ENCODE measurements at regions not wholly inside any gene's neighbourhood (a gene's known extent, or its start where the extent isn't known, plus 50 kb on each side); places are given as distances from the start of the nearest gene placed in this dataset.
"Not testable (repeated sequence)": the region's sequence is repeated elsewhere in the genome, so short reads cannot be mapped to it uniquely, and the experiment has no call there.

GRCh38 chr2:43149482-43150107 is 76.8 kb downstream of the ZFP36L2 start:
- intact Hi-C loops (cut with micrococcal nuclease): no loop called here

GRCh38 chr2:43146083-43146482 is 80.3 kb downstream of the ZFP36L2 start:
- intact Hi-C loops (cut with micrococcal nuclease): no loop called here

DNA sequence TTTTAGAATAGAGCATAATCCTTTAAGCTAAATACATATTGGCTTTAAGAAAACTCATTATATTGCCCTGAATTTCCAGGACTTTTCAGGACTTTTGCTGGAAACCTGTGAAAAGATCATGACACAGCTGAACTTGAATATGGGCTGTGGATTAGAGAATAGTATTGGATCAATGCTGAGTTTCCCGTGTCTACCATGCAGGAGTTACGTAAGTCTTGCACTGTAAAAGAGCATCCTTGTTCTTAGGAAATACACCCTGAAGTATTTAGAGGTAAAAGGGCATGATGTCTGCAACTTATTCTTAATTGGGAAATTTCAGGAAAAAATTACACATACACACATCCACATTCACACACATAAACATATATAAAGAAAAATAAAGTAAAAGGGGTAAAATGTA is 82.1 kb downstream of the ZFP36L2 start:
- intact Hi-C loops (cut with micrococcal nuclease): no loop called here

- intact Hi-C loops (cut with micrococcal nuclease): no loop called here
Measured at GRCh38 chr2:43143756-43144155, 82.7 kb downstream of the ZFP36L2 start.

DNA sequence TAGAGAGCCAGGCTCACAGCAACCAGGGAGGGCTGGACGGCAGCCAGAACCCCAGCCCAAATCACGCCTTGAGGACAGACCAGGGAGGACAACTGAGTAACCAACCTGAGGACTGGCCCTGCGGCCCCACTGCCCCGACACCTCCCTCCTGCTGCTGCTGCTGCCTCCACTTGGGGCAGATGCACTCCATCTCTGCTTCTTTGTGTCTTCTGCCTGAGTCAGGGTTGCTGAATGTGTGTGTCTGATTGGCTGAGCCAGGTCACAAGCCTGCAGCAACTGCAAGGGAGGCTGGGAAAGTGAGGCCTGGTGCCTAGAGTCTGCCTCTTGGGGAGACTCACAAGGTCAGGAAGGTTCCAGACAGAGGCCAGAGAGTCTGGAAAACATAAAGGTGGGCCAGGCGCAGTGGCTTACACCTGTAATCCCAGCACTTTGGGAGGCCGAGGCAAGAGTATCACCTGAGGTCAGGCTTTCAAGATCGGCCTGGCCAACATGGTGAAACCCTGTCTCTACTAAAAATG is 83.4 kb downstream of the ZFP36L2 start:
- intact Hi-C loops (cut with micrococcal nuclease): no loop called here

- intact Hi-C loops (cut with micrococcal nuclease): not testable (repeated sequence)
Measured at GRCh38 chr2:43141636-43142151, 84.7 kb downstream of the ZFP36L2 start.

DNA sequence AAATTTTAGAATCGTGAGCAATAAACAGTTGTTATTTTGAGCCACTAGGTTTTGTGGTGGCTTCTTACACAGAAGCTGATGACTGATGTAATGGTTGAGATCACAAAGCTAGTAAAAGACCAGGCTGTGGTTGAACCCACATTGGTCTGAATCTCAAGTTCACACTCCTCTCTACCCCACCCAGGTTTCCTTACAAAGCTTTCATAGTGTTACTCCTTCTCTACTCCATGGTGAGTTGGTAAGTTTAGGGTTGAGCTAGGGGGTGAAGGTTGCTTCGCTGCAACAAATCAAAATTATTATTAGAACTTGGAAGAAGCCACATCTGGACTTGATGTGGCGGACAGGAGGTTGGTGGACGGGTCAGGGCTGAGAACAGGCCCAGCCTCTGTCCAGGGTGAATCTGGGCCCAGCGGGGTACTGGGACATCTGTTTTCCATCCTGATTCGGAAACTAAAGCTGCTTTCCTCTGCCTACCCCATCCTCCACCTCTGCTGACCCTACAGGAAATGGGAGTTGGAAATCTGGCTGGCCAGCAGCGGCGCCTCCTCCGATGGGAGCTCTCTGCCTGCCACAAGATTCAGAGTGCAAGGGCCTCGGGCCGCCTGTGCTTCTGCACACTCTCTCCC is 86.3 kb downstream of the ZFP36L2 start:
- intact Hi-C loops (cut with micrococcal nuclease): loop anchor here (1.0 kb wide), 1 partner anchor 9 kb away; no protein-coding TSS in a partner anchor

DNA sequence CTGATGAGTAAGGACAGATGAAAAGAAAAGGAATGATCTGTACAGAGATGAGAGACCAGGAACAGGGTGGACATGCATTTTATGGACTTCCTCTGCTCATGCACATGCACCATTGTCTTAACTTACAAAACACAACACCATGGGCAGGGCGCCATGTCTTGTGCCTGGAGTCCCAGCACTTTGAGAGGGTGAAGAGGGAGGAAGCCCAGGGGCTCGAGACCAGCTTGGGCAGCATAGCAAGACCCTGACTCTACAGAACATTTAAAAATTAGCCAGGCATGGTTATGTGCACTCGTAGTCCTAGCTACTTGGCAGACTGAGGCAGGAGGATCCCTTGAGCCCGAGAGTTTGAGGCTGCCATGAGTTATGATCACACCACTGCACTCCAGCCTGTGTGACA is 86.9 kb downstream of the ZFP36L2 start:
- intact Hi-C loops (cut with micrococcal nuclease): no loop called here

- intact Hi-C loops (cut with micrococcal nuclease): no loop called here
Measured at GRCh38 chr2:43138441-43138840, 88.0 kb downstream of the ZFP36L2 start.

- intact Hi-C loops (cut with micrococcal nuclease): loop anchor here (2.0 kb wide), 2 partner anchors 58 to 290 kb away; no protein-coding TSS in a partner anchor
Measured at GRCh38 chr2:43136876-43137275, 89.5 kb downstream of the ZFP36L2 start.

- intact Hi-C loops (cut with micrococcal nuclease): loop anchor here (2.0 kb wide), 2 partner anchors 59 to 291 kb away; no protein-coding TSS in a partner anchor
Measured at GRCh38 chr2:43136011-43136799, 90.2 kb downstream of the ZFP36L2 start.

DNA sequence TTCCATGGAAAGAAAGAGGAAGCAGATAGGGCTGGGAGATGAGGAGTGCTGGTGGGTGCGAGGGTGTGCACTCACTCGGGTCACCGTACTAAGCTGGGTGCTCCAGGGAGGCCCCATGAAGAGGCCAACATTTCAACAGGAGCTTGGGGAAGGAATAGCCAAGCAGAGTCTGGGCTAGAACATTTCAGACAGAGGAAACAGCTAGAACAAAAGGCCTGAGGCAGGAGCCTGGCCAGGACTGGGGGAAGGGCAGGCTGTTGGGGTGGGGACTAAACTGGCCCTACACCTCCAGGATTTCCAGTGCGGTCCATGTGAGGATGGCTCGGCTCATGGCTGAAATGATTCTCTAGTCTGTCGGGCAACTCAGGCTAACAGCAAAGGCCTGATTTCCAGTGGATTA is 90.8 kb downstream of the ZFP36L2 start:
- intact Hi-C loops (cut with micrococcal nuclease): no loop called here

GRCh38 chr2:43134571-43134889 is 91.9 kb downstream of the ZFP36L2 start:
- intact Hi-C loops (cut with micrococcal nuclease): no loop called here

GRCh38 chr2:43133708-43134570 is 92.5 kb downstream of the ZFP36L2 start:
- intact Hi-C loops (cut with micrococcal nuclease): no loop called here

- intact Hi-C loops (cut with micrococcal nuclease): no loop called here
Measured at GRCh38 chr2:43133336-43133707, 93.1 kb downstream of the ZFP36L2 start.

DNA sequence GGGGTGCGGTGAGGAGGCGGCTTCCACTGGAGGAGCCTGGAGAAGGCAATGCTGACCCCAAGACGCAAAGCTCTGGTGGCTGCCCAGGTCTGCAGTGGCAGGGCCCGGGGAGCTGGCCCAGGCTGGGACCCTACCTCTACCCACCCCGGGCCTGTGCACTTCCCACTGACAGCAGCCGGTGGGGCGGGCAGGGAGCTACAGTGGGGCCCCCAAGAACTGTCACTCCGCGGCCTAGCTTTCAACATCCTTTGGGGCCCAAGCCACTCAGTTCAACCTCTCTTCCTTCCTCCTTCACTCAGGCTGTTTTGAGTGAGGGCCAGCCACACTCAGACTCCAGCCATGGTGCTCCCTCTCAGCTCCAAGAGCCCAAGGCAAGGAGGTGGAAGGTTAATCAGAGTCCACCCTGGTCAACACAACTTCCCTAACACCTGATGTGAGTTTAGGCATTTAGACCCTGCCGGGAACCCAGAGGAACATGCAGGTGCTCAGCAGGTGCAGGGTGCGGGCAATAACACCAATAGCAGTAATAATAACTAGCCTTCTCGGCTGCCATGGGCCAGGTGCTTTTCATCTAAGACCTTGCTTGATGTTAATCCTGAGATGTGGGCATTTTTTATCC is 93.6 kb downstream of the ZFP36L2 start:
- intact Hi-C loops (cut with micrococcal nuclease): no loop called here

DNA sequence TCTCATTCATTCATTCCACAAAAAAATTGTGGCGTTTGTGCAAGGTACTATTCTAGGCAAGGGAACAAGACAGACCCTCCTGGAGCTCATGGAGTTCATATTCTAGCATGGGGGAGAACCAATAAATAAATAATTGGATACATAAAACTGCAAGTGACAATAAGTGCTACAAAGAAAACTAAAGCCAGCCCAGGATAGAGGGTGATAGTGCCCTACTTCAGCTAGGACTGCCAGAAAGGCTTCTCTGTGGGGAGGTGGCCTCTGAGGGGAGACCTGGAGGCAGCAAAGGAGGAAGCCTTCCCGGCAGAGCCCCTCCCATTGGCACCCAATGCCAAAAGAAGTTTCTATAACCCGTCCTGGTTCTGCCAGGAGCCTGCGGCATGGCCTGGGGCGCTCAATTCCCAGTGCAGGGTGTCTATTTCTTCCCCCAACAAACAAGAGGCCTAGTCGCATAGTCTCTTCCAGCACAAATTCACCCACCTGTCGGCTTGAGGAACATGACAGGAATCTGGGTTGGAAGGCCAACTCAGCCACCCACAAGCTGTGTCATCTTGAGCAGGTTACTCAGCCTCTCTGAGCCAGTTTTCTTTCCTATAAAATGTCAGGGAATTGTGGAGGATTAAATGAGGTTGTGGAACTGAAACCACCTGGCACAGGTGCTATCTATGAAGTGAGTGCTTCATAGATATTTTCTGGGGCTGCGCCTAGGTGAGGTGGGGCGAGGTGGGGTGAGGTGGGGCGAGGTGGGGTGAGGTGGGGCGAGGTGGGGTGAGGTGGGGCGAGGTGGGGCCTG is 94.3 kb downstream of the ZFP36L2 start:
- intact Hi-C loops (cut with micrococcal nuclease): loop anchor here (1.0 to 2.0 kb wide), 7 partner anchors 8 to 411 kb away; partner anchors contain the start of gene ZFP36L2

DNA sequence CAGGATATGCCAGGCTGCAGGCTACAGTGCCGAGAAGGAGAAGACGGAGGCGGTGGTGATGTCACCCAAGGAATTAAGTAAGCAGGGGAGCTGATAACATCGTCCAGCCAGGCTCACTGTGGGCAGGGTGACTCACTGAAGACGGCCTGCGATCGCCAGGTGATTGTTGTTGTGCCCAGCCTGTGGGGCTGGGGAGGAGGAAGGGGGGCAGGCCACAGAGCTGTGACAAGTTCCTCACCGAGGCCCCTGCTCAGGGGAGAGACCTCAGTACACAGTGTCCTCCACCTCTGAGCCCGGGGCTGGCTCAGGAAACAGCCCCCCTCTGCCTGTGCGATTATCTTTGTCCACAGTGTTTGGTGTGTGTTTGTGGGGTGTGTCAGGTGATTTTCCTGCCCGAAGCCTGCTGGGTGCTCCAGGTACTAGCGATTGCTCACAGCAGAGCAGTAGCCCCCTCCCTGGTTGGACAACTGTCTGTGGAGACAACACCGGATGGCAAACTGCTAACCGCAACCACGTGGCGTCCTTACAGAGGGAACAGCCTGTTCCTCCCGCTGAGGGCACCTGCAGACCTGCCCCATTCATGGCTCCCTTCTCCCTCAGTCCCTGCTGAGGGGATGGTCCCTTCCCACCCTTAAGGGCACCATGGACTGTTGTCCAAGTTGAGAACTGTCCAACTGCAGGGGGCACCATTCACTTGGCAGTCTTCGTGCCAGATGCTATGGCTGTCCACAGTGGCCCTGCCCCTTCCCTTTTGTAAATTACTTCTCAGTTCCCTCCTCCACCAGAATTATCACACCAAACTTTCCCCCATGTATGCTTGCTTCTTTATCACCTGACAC is 95.1 kb downstream of the ZFP36L2 start:
- intact Hi-C loops (cut with micrococcal nuclease): loop anchor here (1.0 to 2.0 kb wide), 7 partner anchors 9 to 412 kb away; partner anchors contain the start of gene ZFP36L2

DNA sequence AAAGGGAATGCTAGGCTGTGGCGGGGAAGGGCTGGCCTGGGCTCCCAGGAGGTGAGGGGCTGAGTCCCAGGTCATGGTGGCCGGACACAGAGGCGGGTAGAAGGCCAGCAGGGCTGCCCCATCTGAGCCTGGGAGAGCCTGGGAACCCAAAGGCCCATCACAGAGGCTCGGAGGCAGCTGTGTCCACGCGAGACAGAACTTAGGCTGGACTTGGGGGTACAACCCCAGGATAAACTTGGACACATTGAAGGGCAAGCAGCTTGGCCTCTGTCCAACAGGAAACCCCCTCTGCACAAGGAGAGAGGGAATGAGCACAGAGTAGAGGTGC is 95.9 kb downstream of the ZFP36L2 start:
- intact Hi-C loops (cut with micrococcal nuclease): loop anchor here (2.0 kb wide), 2 partner anchors 354 to 412 kb away; no protein-coding TSS in a partner anchor

Data from T-helper 2 cell treated with Interferon-gamma antibody and Interleukin-4, amounts not matched to agents 100 ng/mL and 5 ng/mL, for 36 hours (primary cell).